WTC11 (cell line): ENCODE measurements at regions not wholly inside any gene's neighbourhood (a gene's known extent, or its start where the extent isn't known, plus 50 kb on each side); places are given as distances from the start of the nearest gene placed in this dataset.

ENCODE experiments used
- ATAC-seq: fragments of 200-7000 bp; cut with Tn5 transposase; 2 replicates; pipeline ENCODE4 v1.10.0; 2021; ENCODE audit warnings: mild to moderate bottlenecking, moderate library complexity
- CTCF ChIA-PET: fragments of 300-600 bp; sonication (Branson Sonifier 250); formaldehyde crosslinking; loops from one replicate; lab custom pipeline; 2021; ENCODE audit warnings: antibody characterized with exemption; lab: Charles Lee
- POLR2A ChIA-PET: fragments of 350-600 bp; sonication (Branson Sonifier 250); formaldehyde crosslinking; loops from one replicate; lab custom pipeline; 2021; ENCODE audit warnings: antibody characterized with exemption; lab: Charles Lee
- DNase-seq: peaks from one replicate; pipeline ENCODE4 v3.0.0; 2021; ENCODE audit warnings: low spot score
- H3K27ac Mint-ChIP-seq: 2 replicates; pipeline ENCODE4 v1.8.0; 2021; ENCODE audit warnings: mixed read lengths
- H3K27me3 Mint-ChIP-seq: 2 replicates; pipeline ENCODE4 v1.8.0; 2021; ENCODE audit warnings: low read depth, mild to moderate bottlenecking, moderate library complexity, mixed read lengths
- H3K36me3 Mint-ChIP-seq: 2 replicates; pipeline ENCODE4 v1.8.0; 2021; ENCODE audit warnings: mixed read lengths
- H3K4me1 Mint-ChIP-seq: 2 replicates; pipeline ENCODE4 v1.8.0; 2022; ENCODE audit warnings: mixed read lengths
- H3K4me3 Mint-ChIP-seq: 2 replicates; pipeline ENCODE4 v1.8.0; 2021; ENCODE audit warnings: mild to moderate bottlenecking, moderate library complexity, mixed read lengths
- H3K9me3 Mint-ChIP-seq: 2 replicates; pipeline ENCODE4 v1.8.0; 2021; ENCODE audit warnings: mixed read lengths
- AR ChIP-seq: fragments of 250-450 bp; sonication (Bioruptor Pico); IDR thresholded peaks from 2 replicates; pipeline ENCODE4 v1.9.0; 2021; ENCODE audit warnings: mild to moderate bottlenecking
- ATF1 ChIP-seq: sonication (generic); formaldehyde crosslinking; IDR thresholded peaks from 2 replicates; pipeline ENCODE4 v1.8.1; 2023; ENCODE audit warnings: mild to moderate bottlenecking, moderate library complexity, missing genetic modification reagents
- ERG ChIP-seq: fragments of 250-450 bp; sonication (Bioruptor Pico); IDR thresholded peaks from 2 replicates; pipeline ENCODE4 v1.8.0; 2021; ENCODE audit warnings: mild to moderate bottlenecking
- FOXJ3 ChIP-seq: sonication (generic); formaldehyde crosslinking; IDR thresholded peaks from 2 replicates; pipeline ENCODE4 v1.9.0; 2021; ENCODE audit warnings: missing genetic modification reagents, mild to moderate bottlenecking, borderline replicate concordance
- FOXP4 ChIP-seq: sonication (generic); formaldehyde crosslinking; IDR thresholded peaks from 2 replicates; pipeline ENCODE4 v1.8.0; 2022; ENCODE audit warnings: mild to moderate bottlenecking, missing genetic modification reagents
- GABPB1 ChIP-seq: sonication (generic); formaldehyde crosslinking; IDR thresholded peaks from 2 replicates; pipeline ENCODE4 v1.8.1; 2023; ENCODE audit warnings: mild to moderate bottlenecking, missing genetic modification reagents
- JAZF1 ChIP-seq: fragments of 250-450 bp; sonication (Bioruptor Pico); IDR thresholded peaks from 2 replicates; pipeline ENCODE4 v1.9.0; 2021; ENCODE audit warnings: moderate library complexity, mild to moderate bottlenecking, inconsistent platforms
- KAT7 ChIP-seq: sonication (generic); formaldehyde crosslinking; IDR thresholded peaks from 2 replicates; pipeline ENCODE4 v1.8.1; 2023; ENCODE audit warnings: missing genetic modification reagents, mild to moderate bottlenecking, borderline replicate concordance
- MAX ChIP-seq: sonication (generic); formaldehyde crosslinking; IDR thresholded peaks from 2 replicates; pipeline ENCODE4 v1.8.0; 2022; ENCODE audit warnings: mild to moderate bottlenecking, missing genetic modification reagents
- MYBL2 ChIP-seq: sonication (generic); formaldehyde crosslinking; IDR thresholded peaks from 2 replicates; pipeline ENCODE4 v1.8.1; 2023; ENCODE audit warnings: mild to moderate bottlenecking, moderate library complexity, missing genetic modification reagents
- NFATC4 ChIP-seq: fragments of 250-450 bp; sonication (Bioruptor Pico); IDR thresholded peaks from 2 replicates; pipeline ENCODE4 v1.9.0; 2021; ENCODE audit warnings: mild to moderate bottlenecking
- NFYB ChIP-seq: sonication (generic); formaldehyde crosslinking; conservative IDR thresholded peaks from 2 replicates; pipeline ENCODE4 v1.8.0; 2022; ENCODE audit warnings: low read depth, missing genetic modification reagents
- RELA ChIP-seq: sonication (generic); formaldehyde crosslinking; IDR thresholded peaks from 2 replicates; pipeline ENCODE4 v1.8.1; 2022; ENCODE audit warnings: missing genetic modification reagents, mild to moderate bottlenecking, borderline replicate concordance
- SMAD4 ChIP-seq: sonication (generic); formaldehyde crosslinking; IDR thresholded peaks from 2 replicates; pipeline ENCODE4 v1.8.0; 2022; ENCODE audit warnings: mild to moderate bottlenecking, missing genetic modification reagents
- SP1 ChIP-seq: sonication (generic); formaldehyde crosslinking; conservative IDR thresholded peaks from 2 replicates; pipeline ENCODE4 v1.8.1; 2022; ENCODE audit warnings: missing genetic modification reagents
- STAT6 ChIP-seq: sonication (generic); formaldehyde crosslinking; conservative IDR thresholded peaks from 2 replicates; pipeline ENCODE4 v1.8.1; 2023; ENCODE audit warnings: mild to moderate bottlenecking, low read depth, missing genetic modification reagents, moderate library complexity
- TEAD4 ChIP-seq: sonication (generic); formaldehyde crosslinking; IDR thresholded peaks from 2 replicates; pipeline ENCODE4 v1.8.0; 2022; ENCODE audit warnings: mild to moderate bottlenecking, missing genetic modification reagents
- ZBTB21 ChIP-seq: sonication (generic); formaldehyde crosslinking; IDR thresholded peaks from 2 replicates; pipeline ENCODE4 v1.8.1; 2023; ENCODE audit warnings: mild to moderate bottlenecking, missing genetic modification reagents, borderline replicate concordance
- ZNF416 ChIP-seq: fragments of 250-450 bp; sonication (Bioruptor Pico); IDR thresholded peaks from 2 replicates; pipeline ENCODE4 v1.9.0; 2021; ENCODE audit warnings: mild to moderate bottlenecking, inconsistent platforms
- ZNF423 ChIP-seq: fragments of 250-450 bp; sonication (Bioruptor Pico); IDR thresholded peaks from 2 replicates; pipeline ENCODE4 v2.1.2; 2022; ENCODE audit warnings: mild to moderate bottlenecking, moderate library complexity
- TF ChIP-seq, protein P1 (sequence below): sonication (generic); formaldehyde crosslinking; IDR thresholded peaks from 2 replicates; pipeline ENCODE4 v1.8.1; 2022; ENCODE audit warnings: low read depth, missing genetic modification reagents, borderline replicate concordance
- TF ChIP-seq, protein P2 (sequence below): fragments of 250-450 bp; sonication (Bioruptor Pico); IDR thresholded peaks from 2 replicates; pipeline ENCODE4 v2.1.2; 2022; ENCODE audit warnings: mild to moderate bottlenecking, moderate library complexity

- Mint-ChIP-seq H3K27ac (no peak overlapping the region), H3K4me1 (peaks cover 7% of the 10 kb centered on the region), H3K4me3 (no peak overlapping the region), H3K9me3 (no peaks in the 10 kb centered on the region), H3K27me3 (no peaks in the 10 kb centered on the region; the same call in 1 of the 2 replicates), H3K36me3 (no peaks in the 10 kb centered on the region)
- CTCF ChIA-PET = interaction anchor here (1.0 to 1.3 kb wide), 2 partner anchors 10 to 57 kb away, joined by 3 to 6 read pairs; no protein-coding TSS in a partner anchor
- POLR2A ChIA-PET = no interaction called here
- DNase-seq = no peak
- no peak for TF ChIP-seq TEAD4 (CRISPR knock-in tag)
- no peak for TF ChIP-seq STAT6
- TF ChIP-seq, protein P1, sequence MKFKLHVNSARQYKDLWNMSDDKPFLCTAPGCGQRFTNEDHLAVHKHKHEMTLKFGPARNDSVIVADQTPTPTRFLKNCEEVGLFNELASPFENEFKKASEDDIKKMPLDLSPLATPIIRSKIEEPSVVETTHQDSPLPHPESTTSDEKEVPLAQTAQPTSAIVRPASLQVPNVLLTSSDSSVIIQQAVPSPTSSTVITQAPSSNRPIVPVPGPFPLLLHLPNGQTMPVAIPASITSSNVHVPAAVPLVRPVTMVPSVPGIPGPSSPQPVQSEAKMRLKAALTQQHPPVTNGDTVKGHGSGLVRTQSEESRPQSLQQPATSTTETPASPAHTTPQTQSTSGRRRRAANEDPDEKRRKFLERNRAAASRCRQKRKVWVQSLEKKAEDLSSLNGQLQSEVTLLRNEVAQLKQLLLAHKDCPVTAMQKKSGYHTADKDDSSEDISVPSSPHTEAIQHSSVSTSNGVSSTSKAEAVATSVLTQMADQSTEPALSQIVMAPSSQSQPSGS = no peak
- no peak for TF ChIP-seq SP1 (CRISPR knock-in tag)
- no peak for TF ChIP-seq SMAD4 (CRISPR knock-in tag)
- TF ChIP-seq MYBL2 (CRISPR knock-in tag) = no peak
- no peak for TF ChIP-seq NFYB (CRISPR knock-in tag)
- TF ChIP-seq FOXJ3 (CRISPR knock-in tag) = no peak
- no peak for TF ChIP-seq ZNF416 (CRISPR knock-in tag)
- no peak for TF ChIP-seq FOXP4 (CRISPR knock-in tag)
- TF ChIP-seq ERG (CRISPR knock-in tag) = no peak
- TF ChIP-seq MAX = no peak
- no peak for TF ChIP-seq GABPB1
- TF ChIP-seq, protein P2, sequence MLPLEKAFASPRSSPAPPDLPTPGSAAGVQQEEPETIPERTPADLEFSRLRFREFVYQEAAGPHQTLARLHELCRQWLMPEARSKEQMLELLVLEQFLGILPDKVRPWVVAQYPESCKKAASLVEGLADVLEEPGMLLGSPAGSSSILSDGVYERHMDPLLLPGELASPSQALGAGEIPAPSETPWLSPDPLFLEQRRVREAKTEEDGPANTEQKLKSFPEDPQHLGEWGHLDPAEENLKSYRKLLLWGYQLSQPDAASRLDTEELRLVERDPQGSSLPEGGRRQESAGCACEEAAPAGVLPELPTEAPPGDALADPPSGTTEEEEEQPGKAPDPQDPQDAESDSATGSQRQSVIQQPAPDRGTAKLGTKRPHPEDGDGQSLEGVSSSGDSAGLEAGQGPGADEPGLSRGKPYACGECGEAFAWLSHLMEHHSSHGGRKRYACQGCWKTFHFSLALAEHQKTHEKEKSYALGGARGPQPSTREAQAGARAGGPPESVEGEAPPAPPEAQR (CRISPR knock-in tag) = no peak
- no peak for ATAC-seq
Observed at GRCh38 chr21:41668686-41669532, 97.9 kb downstream of the RIPK4 start.

- DNase-seq = no peak
- CTCF ChIA-PET = no interaction called here
- Mint-ChIP-seq H3K27ac (no peak overlapping the region), H3K36me3 (no peaks in the 10 kb centered on the region), H3K9me3 (no peaks in the 10 kb centered on the region), H3K4me1 (no peaks in the 10 kb centered on the region), H3K4me3 (no peak overlapping the region), H3K27me3 (no peaks in the 10 kb centered on the region; the same call in 1 of the 2 replicates)
- POLR2A ChIA-PET = no interaction called here
- ATAC-seq = no peak
- TF ChIP-seq SP1 (CRISPR knock-in tag) (no peak), NFATC4 (CRISPR knock-in tag) (no peak), JAZF1 (CRISPR knock-in tag) (no peak), KAT7 (CRISPR knock-in tag) (no peak), ZNF423 (CRISPR knock-in tag) (no peak), ATF1 (no peak), RELA (CRISPR knock-in tag) (no peak), AR (no peak), ZBTB21 (CRISPR knock-in tag) (no peak)
Observed at GRCh38 chr21:41668051-41668541, 98.8 kb downstream of the RIPK4 start.
